ENCODE measurements at regions not wholly inside any gene's neighbourhood (a gene's known extent, or its start where the extent isn't known, plus 50 kb on each side); places are given as distances from the start of the nearest gene placed in this dataset.

DNA sequence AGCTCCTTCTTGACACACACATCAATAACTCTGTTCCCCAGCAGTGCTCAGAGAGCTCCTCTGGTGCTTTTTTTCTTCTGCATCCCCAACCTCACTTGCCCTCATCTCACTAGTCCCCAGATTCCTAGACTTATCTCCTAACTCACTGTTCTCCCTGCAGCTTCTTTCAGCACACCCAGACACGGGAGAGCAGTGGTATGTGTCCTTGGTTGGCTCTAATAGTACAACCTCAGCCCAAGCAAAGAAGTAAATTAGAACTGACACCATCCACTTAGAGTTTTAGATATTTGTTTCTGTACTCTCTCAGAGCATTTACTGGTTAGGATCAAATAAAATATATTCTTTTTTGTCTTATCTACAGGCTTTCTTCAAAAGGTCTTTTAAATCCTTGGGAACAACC is 201.4 kb upstream of the SNX7 start:
- CTCF ChIA-PET = interaction anchor here (0.6 to 1.8 kb wide), 2 partner anchors 8 to 408 kb away, joined by 3 to 8 read pairs; no protein-coding TSS in a partner anchor
- TF ChIP-seq, protein P1, sequence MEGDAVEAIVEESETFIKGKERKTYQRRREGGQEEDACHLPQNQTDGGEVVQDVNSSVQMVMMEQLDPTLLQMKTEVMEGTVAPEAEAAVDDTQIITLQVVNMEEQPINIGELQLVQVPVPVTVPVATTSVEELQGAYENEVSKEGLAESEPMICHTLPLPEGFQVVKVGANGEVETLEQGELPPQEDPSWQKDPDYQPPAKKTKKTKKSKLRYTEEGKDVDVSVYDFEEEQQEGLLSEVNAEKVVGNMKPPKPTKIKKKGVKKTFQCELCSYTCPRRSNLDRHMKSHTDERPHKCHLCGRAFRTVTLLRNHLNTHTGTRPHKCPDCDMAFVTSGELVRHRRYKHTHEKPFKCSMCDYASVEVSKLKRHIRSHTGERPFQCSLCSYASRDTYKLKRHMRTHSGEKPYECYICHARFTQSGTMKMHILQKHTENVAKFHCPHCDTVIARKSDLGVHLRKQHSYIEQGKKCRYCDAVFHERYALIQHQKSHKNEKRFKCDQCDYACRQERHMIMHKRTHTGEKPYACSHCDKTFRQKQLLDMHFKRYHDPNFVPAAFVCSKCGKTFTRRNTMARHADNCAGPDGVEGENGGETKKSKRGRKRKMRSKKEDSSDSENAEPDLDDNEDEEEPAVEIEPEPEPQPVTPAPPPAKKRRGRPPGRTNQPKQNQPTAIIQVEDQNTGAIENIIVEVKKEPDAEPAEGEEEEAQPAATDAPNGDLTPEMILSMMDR (IDR thresholded peaks at IDR 0.05; ENCODE audit: insufficient read depth, low read length, missing control alignments) = no peak
- DNase-seq (ENCODE audit: low read depth, low spot score) = no peak
- POLR2A ChIA-PET = no interaction called here
- H3K4me3 ChIP-seq (ENCODE audit: low read depth, low read length) = no peak overlapping the region

DNA sequence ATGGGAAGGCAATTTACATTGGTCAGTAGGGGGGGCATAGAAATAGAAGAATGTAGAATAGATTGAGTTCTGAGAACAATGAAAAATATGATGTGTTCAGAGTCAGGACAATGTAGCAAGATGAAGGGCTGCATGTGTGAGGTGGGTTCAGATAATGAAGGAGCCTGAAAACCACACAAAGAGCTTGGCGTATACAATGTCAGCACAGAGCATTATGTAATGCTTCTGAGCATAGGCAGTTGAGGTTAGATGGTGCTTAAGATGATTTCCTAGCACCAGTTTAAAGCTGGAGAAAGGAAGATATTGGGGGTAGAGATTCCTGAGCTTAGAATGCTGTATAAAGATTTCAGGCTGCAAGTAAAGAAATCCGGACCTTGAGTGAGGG is 202.0 kb upstream of the SNX7 start:
- POLR2A ChIA-PET = no interaction called here
- no peak for DNase-seq (ENCODE audit: low read depth, low spot score)
- CTCF ChIA-PET = interaction anchor here (0.6 to 1.8 kb wide), 2 partner anchors 9 to 407 kb away, joined by 3 to 8 read pairs; no protein-coding TSS in a partner anchor
- TF ChIP-seq, protein P1 (IDR thresholded peaks at IDR 0.05; ENCODE audit: insufficient read depth, low read length, missing control alignments) = no peak
- H3K4me3 ChIP-seq (ENCODE audit: low read depth, low read length) = no peak overlapping the region

DNA sequence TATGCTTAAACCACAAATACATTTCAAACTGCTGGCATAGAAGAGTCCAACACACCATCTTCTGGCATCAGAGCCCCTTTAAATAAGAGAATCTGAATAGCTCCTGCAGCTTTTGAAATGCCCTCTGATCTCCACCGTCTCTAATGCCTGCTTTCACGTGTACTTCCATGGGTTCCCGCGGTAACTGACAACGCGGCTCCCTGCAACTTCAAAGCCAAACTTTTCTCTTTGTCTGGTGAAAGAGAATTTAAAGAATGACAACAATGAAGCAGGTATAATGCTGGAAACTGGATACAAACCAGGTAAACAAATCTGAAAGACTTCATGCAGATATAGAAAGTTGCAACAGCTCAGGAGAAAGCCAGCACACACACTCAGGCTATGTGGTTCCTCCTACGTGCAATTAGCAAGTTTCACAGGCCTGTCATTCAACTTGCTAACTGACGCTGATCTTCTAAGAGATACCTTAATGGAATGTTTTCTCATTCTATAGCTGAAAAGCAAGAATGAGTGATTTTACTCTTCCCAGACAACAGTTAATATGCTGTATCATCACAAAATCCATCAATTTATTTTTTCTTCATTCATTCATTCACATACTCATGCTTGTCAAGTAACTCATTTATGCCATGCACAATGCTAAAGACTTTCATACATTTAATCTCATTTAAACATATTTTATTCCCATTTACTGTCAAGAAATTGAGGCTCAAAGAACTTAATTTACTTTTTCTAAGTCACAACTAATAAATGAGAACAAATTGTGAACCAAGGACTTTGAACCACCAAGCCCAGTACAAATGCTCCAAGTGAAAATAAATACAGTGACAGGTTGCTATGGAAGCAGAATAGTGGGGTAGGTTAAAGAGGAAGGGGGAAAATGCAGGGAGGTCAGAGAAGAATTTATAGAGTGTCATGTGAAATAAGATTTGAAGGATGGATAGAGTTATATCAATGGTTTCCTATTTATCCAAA is 202.7 kb upstream of the SNX7 start:
- H3K4me3 ChIP-seq (ENCODE audit: low read depth, low read length) = no peak overlapping the region
- TF ChIP-seq, protein P1 (IDR thresholded peaks at IDR 0.05; ENCODE audit: insufficient read depth, low read length, missing control alignments) = no peak
- ChIA-PET POLR2A (no interaction called here), CTCF (interaction anchor here (1.8 kb wide), 1 partner anchor 10 kb away, joined by 8 read pairs; no protein-coding TSS in a partner anchor)
- DNase-seq (ENCODE audit: low read depth, low spot score) = no peak

DNA sequence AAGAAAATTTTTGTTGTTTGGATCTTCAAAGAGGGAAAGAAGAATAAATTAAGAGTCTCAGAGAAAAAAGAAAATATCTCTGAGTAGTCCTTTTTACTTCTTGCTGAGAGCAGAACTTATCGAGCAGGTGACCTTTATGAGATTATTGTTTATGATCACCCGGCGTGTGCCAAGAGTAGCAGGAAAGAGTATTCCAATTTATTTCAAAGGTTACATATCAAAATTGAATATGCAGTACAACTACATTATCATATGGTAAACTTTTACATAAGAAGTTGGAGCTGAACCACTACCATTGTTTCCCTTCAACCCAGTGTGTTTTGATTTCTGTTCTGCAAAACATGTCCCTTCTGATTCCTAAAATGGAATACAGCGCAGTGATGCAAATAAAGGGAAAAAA is 204.3 kb upstream of the SNX7 start:
- no peak overlapping the region for H3K4me3 ChIP-seq (ENCODE audit: low read depth, low read length)
- ChIA-PET POLR2A (no interaction called here), CTCF (interaction anchor here (2.9 kb wide), 1 partner anchor 11 kb away, joined by 13 read pairs; no protein-coding TSS in a partner anchor)
- TF ChIP-seq, protein P1 (IDR thresholded peaks at IDR 0.05; ENCODE audit: insufficient read depth, low read length, missing control alignments) = no peak
- no peak for DNase-seq (ENCODE audit: low read depth, low spot score)

DNA sequence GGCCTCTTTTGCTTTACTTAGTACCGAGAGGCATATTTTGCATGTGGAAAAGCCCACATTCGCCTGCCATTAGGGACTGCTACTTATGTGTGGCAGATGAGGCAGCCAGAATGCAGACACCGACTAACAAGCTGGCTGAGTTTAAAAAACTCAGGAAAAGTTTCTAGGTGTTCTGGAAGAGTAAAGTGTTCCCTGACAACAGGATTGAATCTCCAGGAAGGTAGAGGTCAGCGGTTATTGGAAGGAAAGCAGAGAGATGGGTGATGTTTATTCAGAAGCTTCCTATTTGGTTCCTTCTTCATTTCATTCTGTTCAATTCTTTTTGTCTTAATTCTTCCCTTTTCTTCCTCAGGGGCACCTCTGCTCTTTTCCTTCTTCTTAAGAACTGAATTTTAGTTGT is 206.9 kb upstream of the SNX7 start:
- POLR2A ChIA-PET = no interaction called here
- no peak overlapping the region for H3K4me3 ChIP-seq (ENCODE audit: low read depth, low read length)
- DNase-seq (ENCODE audit: low read depth, low spot score) = no peak
- TF ChIP-seq, protein P1 (IDR thresholded peaks at IDR 0.05; ENCODE audit: insufficient read depth, low read length, missing control alignments) = no peak
- CTCF ChIA-PET = interaction anchor here (2.9 kb wide), 1 partner anchor 14 kb away, joined by 13 read pairs; no protein-coding TSS in a partner anchor

DNA sequence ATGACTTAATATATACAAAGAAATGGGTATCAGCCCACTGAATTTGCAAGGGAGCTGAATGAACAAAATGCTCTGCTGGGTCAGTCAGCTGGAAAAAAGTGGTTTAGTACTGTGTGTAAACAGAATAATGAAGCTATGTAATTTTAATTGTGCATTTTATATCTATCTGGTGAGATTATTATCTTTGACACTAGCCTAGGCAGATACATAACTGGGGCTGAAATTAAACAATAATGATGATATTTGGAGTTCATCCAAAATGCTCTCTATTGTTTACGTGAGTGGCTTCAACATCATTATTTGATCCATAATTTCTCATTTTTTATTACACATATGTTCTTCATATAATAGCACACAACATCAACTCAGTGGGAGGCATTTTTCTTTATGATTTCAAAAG is 208.5 kb upstream of the SNX7 start:
- ChIA-PET POLR2A (no interaction called here), CTCF (interaction anchor here (1.1 to 3.5 kb wide), 2 partner anchors 15 to 399 kb away, joined by 3 to 23 read pairs; no protein-coding TSS in a partner anchor)
- no peak overlapping the region for H3K4me3 ChIP-seq (ENCODE audit: low read depth, low read length)
- TF ChIP-seq, protein P1 (IDR thresholded peaks at IDR 0.05; ENCODE audit: insufficient read depth, low read length, missing control alignments) = no peak
- DNase-seq (ENCODE audit: low read depth, low spot score) = no peak
